ENCODE measurements at regions not wholly inside any gene's neighbourhood (a gene's known extent, or its start where the extent isn't known, plus 50 kb on each side); places are given as distances from the start of the nearest gene placed in this dataset.

- TF ChIP-seq HDAC3 (IDR thresholded peaks at IDR 0.05; ENCODE audit: borderline replicate concordance, partially characterized antibody) (no peak), EP300 (IDR thresholded peaks at IDR 0.05; ENCODE audit: low read length) (no peak), POLR2G (IDR thresholded peaks at IDR 0.05; ENCODE audit: low read depth, low read length) (no peak), ZNF165 (CRISPR knock-in tag; IDR thresholded peaks at IDR 0.05; ENCODE audit: borderline replicate concordance) (no peak), XRCC3 (IDR thresholded peaks at IDR 0.05) (no peak), ZNF551 (CRISPR knock-in tag; IDR thresholded peaks at IDR 0.05) (no peak), STAG1 (CRISPR knock-in tag; IDR thresholded peaks at IDR 0.05; ENCODE audit: borderline replicate concordance) (no peak), ZNF77 (CRISPR knock-in tag; IDR thresholded peaks at IDR 0.05) (no peak), NR2F6 (CRISPR knock-in tag; IDR thresholded peaks at IDR 0.05) (no peak)
These were observed 109.1 kb downstream of the CRLF2 start (continued) for GRCh38 chrX:1103360-1103759.

- H3K9me1 ChIP-seq (ENCODE audit: control insufficient read depth, insufficient read depth, low read length) = no peaks in the 10 kb centered on the region
- H3K4me1 ChIP-seq (replicated peaks in 1 of 2; ENCODE audit: control insufficient read depth in 2 of 2, insufficient read depth in 2 of 2, low read length in 2 of 2) = no peaks in the 10 kb centered on the region
- intact Hi-C loops (cut with micrococcal nuclease) = no loop called here
- H3K79me2 ChIP-seq (ENCODE audit: control insufficient read depth, insufficient read depth, low read length) = no peaks in the 10 kb centered on the region
- no peak overlapping the region for H2AFZ ChIP-seq (ENCODE audit: low read depth, low read length)
- no peak for FAIRE-seq
- H4K20me1 ChIP-seq (replicated peaks; ENCODE audit: control insufficient read depth, insufficient read depth, low read length) = no peaks in the 10 kb centered on the region
- no peaks in the 10 kb centered on the region for H3K36me3 ChIP-seq (ENCODE audit: control insufficient read depth, insufficient read depth, low read length)
- no peak for ATAC-seq
- ChIA-PET CTCF (ENCODE audit: low intra/inter-chr PET ratio) (no interaction called here), POLR2A (no interaction called here)
- no peak overlapping the region for H3K4me2 ChIP-seq (ENCODE audit: insufficient read depth, low read length)
- H3K4me3 ChIP-seq = no peak overlapping the region
- no peaks in the 10 kb centered on the region for H3K27me3 ChIP-seq (ENCODE audit: control insufficient read depth in 2 of 2, insufficient read depth in 2 of 2, low read length in 2 of 2)
- H3K9ac ChIP-seq (ENCODE audit: insufficient read depth in 1 of 2, low read depth in 2 of 2, low read length in 2 of 2) = no peak overlapping the region
- DNase-seq (ENCODE audit: extremely low read depth in 1 of 4, low spot score in 3 of 4) = no peak
- no TSS peak for BruUV-seq (replicated peaks)
- H3K9me3 ChIP-seq (replicated peaks; ENCODE audit: control insufficient read depth, insufficient read depth, low read depth, low read length) = no peaks in the 10 kb centered on the region
- in situ Hi-C loops (cut with MboI) = no loop called here
- H3K27ac ChIP-seq (ENCODE audit: extremely low read depth, low read depth, low read length) = no peak overlapping the region
- 0% methylated on average over 3 of the region's 3 CpGs for WGBS (ENCODE audit: insufficient coverage, low coverage, missing lambda C conversion rate)
- TF ChIP-seq EGR1 (conservative IDR thresholded peaks at IDR 0.05) (no peak), MEIS2 (IDR thresholded peaks at IDR 0.05; ENCODE audit: partially characterized antibody) (no peak), DIDO1 (tag; IDR thresholded peaks at IDR 0.05; ENCODE audit: low read depth) (no peak), RREB1 (CRISPR knock-in tag; IDR thresholded peaks at IDR 0.05) (no peak), ARID2 (IDR thresholded peaks at IDR 0.05) (no peak), NEUROD1 (IDR thresholded peaks at IDR 0.05; ENCODE audit: borderline replicate concordance, low read depth, low read length, partially characterized antibody) (no peak), FOXA3 (CRISPR knock-in tag; conservative IDR thresholded peaks at IDR 0.05 in 1 of 2, IDR thresholded peaks at IDR 0.05 in 1 of 2) (no peak), CBX1 (IDR thresholded peaks at IDR 0.05; ENCODE audit: low read depth) (no peak), ZNF253 (CRISPR knock-in tag; conservative IDR thresholded peaks at IDR 0.05) (no peak), ZNF766 (CRISPR knock-in tag; conservative IDR thresholded peaks at IDR 0.05) (no peak), MTA1 (IDR thresholded peaks at IDR 0.05; ENCODE audit: borderline replicate concordance) (no peak), SETDB1 (IDR thresholded peaks at IDR 0.05; ENCODE audit: low read length) (no peak)
These were observed 109.7 kb downstream of the CRLF2 start for GRCh38 chrX:1102786-1103185.
